ENCODE measurements at regions not wholly inside any gene's neighbourhood (a gene's known extent, or its start where the extent isn't known, plus 50 kb on each side); places are given as distances from the start of the nearest gene placed in this dataset.

- no peaks in the 10 kb centered on the region for H3K36me3 ChIP-seq (ENCODE audit: insufficient read depth, low read length)
Observed at GRCh38 chr22:22986008-22986407, 84.3 kb upstream of the GNAZ start.

GRCh38 chr22:22986640-22987039 is 83.7 kb upstream of the GNAZ start:
- Histone ChIP-seq H3K4me3 (ENCODE audit: low read depth in 1 of 2, low read length in 2 of 2) (no peak overlapping the region), H3K79me2 (ENCODE audit: insufficient read depth, low read length) (no peaks in the 10 kb centered on the region), H3K27ac (ENCODE audit: low read length) (no peak overlapping the region), H3K4me1 (ENCODE audit: insufficient read depth, low read length) (peaks cover 15% of the 10 kb centered on the region), H3K27me3 (ENCODE audit: insufficient read depth, low read length, poor library complexity) (no peaks in the 10 kb centered on the region), H3K36me3 (ENCODE audit: insufficient read depth, low read length) (no peaks in the 10 kb centered on the region), H3K9me3 (ENCODE audit: insufficient read depth, low read length, severe bottlenecking) (peaks cover 10% of the 10 kb centered on the region), H3K4me2 (ENCODE audit: insufficient read depth, low read length) (no peak overlapping the region), H3K9ac (ENCODE audit: low read depth, low read length) (no peak overlapping the region), H4K20me1 (ENCODE audit: insufficient read depth, low read length) (no peaks in the 10 kb centered on the region), H2AFZ (ENCODE audit: low read depth, low read length) (no peak overlapping the region)
- TF ChIP-seq EZH2 (IDR thresholded peaks at IDR 0.05; ENCODE audit: borderline replicate concordance, low read depth, low read length, severe bottlenecking) = no peak
- no peak for TF ChIP-seq CTCF (IDR thresholded peaks at IDR 0.05; ENCODE audit: borderline replicate concordance, extremely low read depth, low read length, poor library complexity, severe bottlenecking)
- ATAC-seq (ENCODE audit: insufficient read depth, low read depth) (no peak), DNase-seq (no peak)

More at GRCh38 chr22:22986008-22986407, 84.3 kb upstream of the GNAZ start:
- H4K20me1 ChIP-seq (ENCODE audit: insufficient read depth, low read length) = no peaks in the 10 kb centered on the region
- H3K9me3 ChIP-seq (ENCODE audit: insufficient read depth, low read length, severe bottlenecking) = peaks cover 12% of the 10 kb centered on the region
- H2AFZ ChIP-seq (ENCODE audit: low read depth, low read length) = no peak overlapping the region
- H3K4me2 ChIP-seq (ENCODE audit: insufficient read depth, low read length) = no peak overlapping the region
- H3K4me1 ChIP-seq (ENCODE audit: insufficient read depth, low read length) = peaks cover 15% of the 10 kb centered on the region
- H3K4me3 ChIP-seq (ENCODE audit: low read depth in 1 of 2, low read length in 2 of 2) = no peak overlapping the region
- H3K27ac ChIP-seq (ENCODE audit: low read length) = no peak overlapping the region
- no peaks in the 10 kb centered on the region for H3K27me3 ChIP-seq (ENCODE audit: insufficient read depth, low read length, poor library complexity)
- TF ChIP-seq EZH2 (IDR thresholded peaks at IDR 0.05; ENCODE audit: borderline replicate concordance, low read depth, low read length, severe bottlenecking) = no peak
- no peak for TF ChIP-seq CTCF (IDR thresholded peaks at IDR 0.05; ENCODE audit: borderline replicate concordance, extremely low read depth, low read length, poor library complexity, severe bottlenecking)
- DNase-seq = no peak
- no peaks in the 10 kb centered on the region for H3K79me2 ChIP-seq (ENCODE audit: insufficient read depth, low read length)
- ATAC-seq (ENCODE audit: insufficient read depth, low read depth) = no peak
- no peak overlapping the region for H3K9ac ChIP-seq (ENCODE audit: low read depth, low read length)

GRCh38 chr22:22988150-22988549 is 82.2 kb upstream of the GNAZ start:
- H2AFZ ChIP-seq (ENCODE audit: low read depth, low read length) = no peak overlapping the region
- ATAC-seq (ENCODE audit: insufficient read depth, low read depth) = no peak
- H4K20me1 ChIP-seq (ENCODE audit: insufficient read depth, low read length) = no peaks in the 10 kb centered on the region
- no peak for DNase-seq
- TF ChIP-seq EZH2 (IDR thresholded peaks at IDR 0.05; ENCODE audit: borderline replicate concordance, low read depth, low read length, severe bottlenecking) (no peak), CTCF (IDR thresholded peaks at IDR 0.05; ENCODE audit: borderline replicate concordance, extremely low read depth, low read length, poor library complexity, severe bottlenecking) (no peak)
- H3K36me3 ChIP-seq (ENCODE audit: insufficient read depth, low read length) = no peaks in the 10 kb centered on the region
- H3K9ac ChIP-seq (ENCODE audit: low read depth, low read length) = no peak overlapping the region
- H3K27me3 ChIP-seq (ENCODE audit: insufficient read depth, low read length, poor library complexity) = peaks cover 4% of the 10 kb centered on the region
- peaks cover 9% of the 10 kb centered on the region for H3K4me1 ChIP-seq (ENCODE audit: insufficient read depth, low read length)
- H3K4me2 ChIP-seq (ENCODE audit: insufficient read depth, low read length) = no peak overlapping the region
- H3K4me3 ChIP-seq (ENCODE audit: low read depth in 1 of 2, low read length in 2 of 2) = no peak overlapping the region
- H3K27ac ChIP-seq (ENCODE audit: low read length) = no peak overlapping the region
- H3K9me3 ChIP-seq (ENCODE audit: insufficient read depth, low read length, severe bottlenecking) = no peaks in the 10 kb centered on the region
- H3K79me2 ChIP-seq (ENCODE audit: insufficient read depth, low read length) = no peaks in the 10 kb centered on the region

- no peak overlapping the region for H2AFZ ChIP-seq (ENCODE audit: low read depth, low read length)
- H3K9ac ChIP-seq (ENCODE audit: low read depth, low read length) = no peak overlapping the region
- no peak for TF ChIP-seq CTCF (IDR thresholded peaks at IDR 0.05; ENCODE audit: borderline replicate concordance, extremely low read depth, low read length, poor library complexity, severe bottlenecking)
- no peak for TF ChIP-seq EZH2 (IDR thresholded peaks at IDR 0.05; ENCODE audit: borderline replicate concordance, low read depth, low read length, severe bottlenecking)
- H3K9me3 ChIP-seq (ENCODE audit: insufficient read depth, low read length, severe bottlenecking) = no peaks in the 10 kb centered on the region
- no peaks in the 10 kb centered on the region for H3K36me3 ChIP-seq (ENCODE audit: insufficient read depth, low read length)
- no peaks in the 10 kb centered on the region for H3K79me2 ChIP-seq (ENCODE audit: insufficient read depth, low read length)
- H3K4me1 ChIP-seq (ENCODE audit: insufficient read depth, low read length) = 0 out of 2 replicates have a peak, but pooled peaks cover 2% of the 10 kb centered on the region
- ATAC-seq (ENCODE audit: insufficient read depth, low read depth) (no peak), DNase-seq (no peak)
- H3K4me2 ChIP-seq (ENCODE audit: insufficient read depth, low read length) = no peak overlapping the region
- H3K27me3 ChIP-seq (ENCODE audit: insufficient read depth, low read length, poor library complexity) = peaks cover 5% of the 10 kb centered on the region
- no peak overlapping the region for H3K4me3 ChIP-seq (ENCODE audit: low read depth in 1 of 2, low read length in 2 of 2)
- no peak overlapping the region for H3K27ac ChIP-seq (ENCODE audit: low read length)
- no peaks in the 10 kb centered on the region for H4K20me1 ChIP-seq (ENCODE audit: insufficient read depth, low read length)
Observed at GRCh38 chr22:22988785-22989184, 81.5 kb upstream of the GNAZ start.

Measured in DND-41 (cell line).